SK-N-SH treated with all-trans-retinoic acid at 6 μM for 48 hours (cell line): ENCODE measurements at regions not wholly inside any gene's neighbourhood (a gene's known extent, or its start where the extent isn't known, plus 50 kb on each side); places are given as distances from the start of the nearest gene placed in this dataset.
"Not testable (repeated sequence)": the region's sequence is repeated elsewhere in the genome, so short reads cannot be mapped to it uniquely, and the experiment has no call there.

Source experiments
- ATAC-seq: fragments of 200-7000 bp; cut with Tn5 transposase; 3 replicates; pipeline ENCODE4 v1.9.1; 2020; ENCODE audit warnings: mild to moderate bottlenecking, moderate library complexity
- BACH2 ChIP-seq: fragments of 250-450 bp; sonication (Bioruptor Pico); IDR thresholded peaks from 2 replicates; pipeline ENCODE4 v1.9.0; 2021; ENCODE audit warnings: mild to moderate bottlenecking, borderline replicate concordance
- CSDC2 ChIP-seq: fragments of 250-450 bp; sonication (Bioruptor Pico); IDR thresholded peaks from 2 replicates; pipeline ENCODE4 v1.5.0; 2020; ENCODE audit warnings: mild to moderate bottlenecking, moderate library complexity
- GLIS3 ChIP-seq: fragments of 250-450 bp; sonication (Bioruptor Pico); IDR thresholded peaks from 2 replicates; pipeline ENCODE4 v1.5.0; 2020; ENCODE audit warnings: mild to moderate bottlenecking, moderate library complexity
- ISL1 ChIP-seq: fragments of 250-450 bp; sonication (Bioruptor Pico); IDR thresholded peaks from 2 replicates; pipeline ENCODE4 v2.1.2; 2022; ENCODE audit warnings: mild to moderate bottlenecking, moderate library complexity
- PPARA ChIP-seq: fragments of 250-450 bp; sonication (Bioruptor Pico); IDR thresholded peaks from 2 replicates; pipeline ENCODE4 v1.5.0; 2020; ENCODE audit warnings: mild to moderate bottlenecking, borderline replicate concordance
- RARB ChIP-seq: fragments of 250-450 bp; sonication (Bioruptor Pico); IDR thresholded peaks from 2 replicates; pipeline ENCODE4 v1.8.0; 2021; ENCODE audit warnings: mild to moderate bottlenecking, moderate library complexity
- TCF4 ChIP-seq: fragments of 250-450 bp; sonication (Bioruptor Pico); IDR thresholded peaks from 2 replicates; pipeline ENCODE4 v1.8.0; 2021; ENCODE audit warnings: mild to moderate bottlenecking, moderate library complexity, borderline replicate concordance
- TOX ChIP-seq: fragments of 250-450 bp; sonication (Bioruptor Pico); IDR thresholded peaks from 2 replicates; pipeline ENCODE4 v1.8.0; 2021; ENCODE audit warnings: mild to moderate bottlenecking, moderate library complexity, borderline replicate concordance
- ZC3H10 ChIP-seq: fragments of 250-450 bp; sonication (Bioruptor Pico); IDR thresholded peaks from 2 replicates; pipeline ENCODE4 v1.5.1; 2021; ENCODE audit warnings: mild to moderate bottlenecking, moderate library complexity
- ZFP3 ChIP-seq: fragments of 250-450 bp; sonication (Bioruptor Pico); IDR thresholded peaks from 2 replicates; pipeline ENCODE4 v1.5.0; 2020; ENCODE audit warnings: mild to moderate bottlenecking, moderate library complexity
- ZFP30 ChIP-seq: fragments of 450-650 bp; formaldehyde crosslinking; IDR thresholded peaks from 2 replicates; pipeline ENCODE4 v1.5.0; 2022; ENCODE audit warnings: mild to moderate bottlenecking, moderate library complexity
- ZNF565 ChIP-seq: fragments of 450-650 bp; formaldehyde crosslinking; conservative IDR thresholded peaks from 2 replicates; pipeline ENCODE4 v1.5.0; 2020; ENCODE audit warnings: low read depth, mild to moderate bottlenecking, moderate library complexity
- ZNF70 ChIP-seq: fragments of 450-650 bp; formaldehyde crosslinking; IDR thresholded peaks from 2 replicates; pipeline ENCODE4 v1.5.0; 2020; ENCODE audit warnings: mild to moderate bottlenecking, moderate library complexity
- ZNF8 ChIP-seq: fragments of 450-650 bp; formaldehyde crosslinking; IDR thresholded peaks from 2 replicates; pipeline ENCODE4 v1.5.0; 2020; ENCODE audit warnings: mild to moderate bottlenecking, moderate library complexity
- TF ChIP-seq, protein P1 (sequence below): fragments of 250-450 bp; sonication (Bioruptor Pico); IDR thresholded peaks from 2 replicates; pipeline ENCODE4 v1.8.0; 2020; ENCODE audit warnings: mild to moderate bottlenecking, moderate library complexity, borderline replicate concordance
- TF ChIP-seq, protein P2 (sequence below): fragments of 250-450 bp; sonication (Bioruptor Pico); IDR thresholded peaks from 2 replicates; pipeline ENCODE4 v1.5.0; 2020; ENCODE audit warnings: mild to moderate bottlenecking, moderate library complexity
- TF ChIP-seq, protein P3 (sequence below): fragments of 250-450 bp; sonication (Bioruptor Pico); IDR thresholded peaks from 2 replicates; pipeline ENCODE4 v1.5.1; 2021; ENCODE audit warnings: mild to moderate bottlenecking, moderate library complexity
- TF ChIP-seq, protein P4 (sequence below): fragments of 250-450 bp; sonication (Bioruptor Pico); IDR thresholded peaks from 2 replicates; pipeline ENCODE4 v1.8.0; 2021; ENCODE audit warnings: low read depth, mild to moderate bottlenecking, moderate library complexity, borderline replicate concordance
- TF ChIP-seq, protein P5 (sequence below): fragments of 250-450 bp; sonication (Bioruptor Pico); IDR thresholded peaks from 2 replicates; pipeline ENCODE4 v1.5.1; 2020; ENCODE audit warnings: low read depth, mild to moderate bottlenecking, moderate library complexity

DNA sequence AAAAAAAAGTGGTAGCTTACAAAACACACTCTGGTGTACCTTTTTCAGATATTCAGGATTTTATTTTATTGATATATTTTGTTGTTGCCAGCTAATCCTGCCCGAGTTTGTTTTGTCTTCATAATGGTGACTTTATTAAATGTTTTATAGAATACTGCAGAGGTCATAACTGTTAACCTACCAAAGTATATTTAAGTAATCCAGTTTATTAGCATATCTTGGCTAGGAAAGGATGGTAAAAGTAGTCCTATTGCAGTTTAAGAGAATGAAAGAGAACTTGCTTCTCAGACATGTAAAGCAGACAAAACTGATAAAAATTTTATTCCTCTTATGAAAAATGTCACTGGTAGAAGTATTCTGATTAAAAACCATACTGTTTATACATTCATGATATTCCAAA lies 59.2 kb upstream of the IGSF10 start:
- ATAC-seq = no peak
- TF ChIP-seq ZNF565 (CRISPR knock-in tag) (no peak), ZFP3 (CRISPR knock-in tag) (no peak), ZNF70 (CRISPR knock-in tag) (no peak), PPARA (CRISPR knock-in tag) (no peak), TCF4 (CRISPR knock-in tag) (no peak), BACH2 (CRISPR knock-in tag) (no peak), CSDC2 (CRISPR knock-in tag) (no peak), ISL1 (CRISPR knock-in tag) (no peak), GLIS3 (CRISPR knock-in tag) (no peak), ZFP30 (CRISPR knock-in tag) (no peak), RARB (CRISPR knock-in tag) (no peak), TOX (CRISPR knock-in tag) (no peak), ZC3H10 (CRISPR knock-in tag) (no peak), ZNF8 (CRISPR knock-in tag) (no peak)
- TF ChIP-seq, protein P1, sequence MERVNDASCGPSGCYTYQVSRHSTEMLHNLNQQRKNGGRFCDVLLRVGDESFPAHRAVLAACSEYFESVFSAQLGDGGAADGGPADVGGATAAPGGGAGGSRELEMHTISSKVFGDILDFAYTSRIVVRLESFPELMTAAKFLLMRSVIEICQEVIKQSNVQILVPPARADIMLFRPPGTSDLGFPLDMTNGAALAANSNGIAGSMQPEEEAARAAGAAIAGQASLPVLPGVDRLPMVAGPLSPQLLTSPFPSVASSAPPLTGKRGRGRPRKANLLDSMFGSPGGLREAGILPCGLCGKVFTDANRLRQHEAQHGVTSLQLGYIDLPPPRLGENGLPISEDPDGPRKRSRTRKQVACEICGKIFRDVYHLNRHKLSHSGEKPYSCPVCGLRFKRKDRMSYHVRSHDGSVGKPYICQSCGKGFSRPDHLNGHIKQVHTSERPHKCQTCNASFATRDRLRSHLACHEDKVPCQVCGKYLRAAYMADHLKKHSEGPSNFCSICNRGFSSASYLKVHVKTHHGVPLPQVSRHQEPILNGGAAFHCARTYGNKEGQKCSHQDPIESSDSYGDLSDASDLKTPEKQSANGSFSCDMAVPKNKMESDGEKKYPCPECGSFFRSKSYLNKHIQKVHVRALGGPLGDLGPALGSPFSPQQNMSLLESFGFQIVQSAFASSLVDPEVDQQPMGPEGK (CRISPR knock-in tag) = no peak
- TF ChIP-seq, protein P2, sequence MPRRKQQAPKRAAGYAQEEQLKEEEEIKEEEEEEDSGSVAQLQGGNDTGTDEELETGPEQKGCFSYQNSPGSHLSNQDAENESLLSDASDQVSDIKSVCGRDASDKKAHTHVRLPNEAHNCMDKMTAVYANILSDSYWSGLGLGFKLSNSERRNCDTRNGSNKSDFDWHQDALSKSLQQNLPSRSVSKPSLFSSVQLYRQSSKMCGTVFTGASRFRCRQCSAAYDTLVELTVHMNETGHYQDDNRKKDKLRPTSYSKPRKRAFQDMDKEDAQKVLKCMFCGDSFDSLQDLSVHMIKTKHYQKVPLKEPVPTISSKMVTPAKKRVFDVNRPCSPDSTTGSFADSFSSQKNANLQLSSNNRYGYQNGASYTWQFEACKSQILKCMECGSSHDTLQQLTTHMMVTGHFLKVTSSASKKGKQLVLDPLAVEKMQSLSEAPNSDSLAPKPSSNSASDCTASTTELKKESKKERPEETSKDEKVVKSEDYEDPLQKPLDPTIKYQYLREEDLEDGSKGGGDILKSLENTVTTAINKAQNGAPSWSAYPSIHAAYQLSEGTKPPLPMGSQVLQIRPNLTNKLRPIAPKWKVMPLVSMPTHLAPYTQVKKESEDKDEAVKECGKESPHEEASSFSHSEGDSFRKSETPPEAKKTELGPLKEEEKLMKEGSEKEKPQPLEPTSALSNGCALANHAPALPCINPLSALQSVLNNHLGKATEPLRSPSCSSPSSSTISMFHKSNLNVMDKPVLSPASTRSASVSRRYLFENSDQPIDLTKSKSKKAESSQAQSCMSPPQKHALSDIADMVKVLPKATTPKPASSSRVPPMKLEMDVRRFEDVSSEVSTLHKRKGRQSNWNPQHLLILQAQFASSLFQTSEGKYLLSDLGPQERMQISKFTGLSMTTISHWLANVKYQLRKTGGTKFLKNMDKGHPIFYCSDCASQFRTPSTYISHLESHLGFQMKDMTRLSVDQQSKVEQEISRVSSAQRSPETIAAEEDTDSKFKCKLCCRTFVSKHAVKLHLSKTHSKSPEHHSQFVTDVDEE (CRISPR knock-in tag) = no peak
- TF ChIP-seq, protein P3, sequence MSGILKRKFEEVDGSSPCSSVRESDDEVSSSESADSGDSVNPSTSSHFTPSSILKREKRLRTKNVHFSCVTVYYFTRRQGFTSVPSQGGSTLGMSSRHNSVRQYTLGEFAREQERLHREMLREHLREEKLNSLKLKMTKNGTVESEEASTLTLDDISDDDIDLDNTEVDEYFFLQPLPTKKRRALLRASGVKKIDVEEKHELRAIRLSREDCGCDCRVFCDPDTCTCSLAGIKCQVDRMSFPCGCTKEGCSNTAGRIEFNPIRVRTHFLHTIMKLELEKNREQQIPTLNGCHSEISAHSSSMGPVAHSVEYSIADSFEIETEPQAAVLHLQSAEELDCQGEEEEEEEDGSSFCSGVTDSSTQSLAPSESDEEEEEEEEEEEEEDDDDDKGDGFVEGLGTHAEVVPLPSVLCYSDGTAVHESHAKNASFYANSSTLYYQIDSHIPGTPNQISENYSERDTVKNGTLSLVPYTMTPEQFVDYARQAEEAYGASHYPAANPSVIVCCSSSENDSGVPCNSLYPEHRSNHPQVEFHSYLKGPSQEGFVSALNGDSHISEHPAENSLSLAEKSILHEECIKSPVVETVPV (CRISPR knock-in tag) = no peak
- TF ChIP-seq, protein P4, sequence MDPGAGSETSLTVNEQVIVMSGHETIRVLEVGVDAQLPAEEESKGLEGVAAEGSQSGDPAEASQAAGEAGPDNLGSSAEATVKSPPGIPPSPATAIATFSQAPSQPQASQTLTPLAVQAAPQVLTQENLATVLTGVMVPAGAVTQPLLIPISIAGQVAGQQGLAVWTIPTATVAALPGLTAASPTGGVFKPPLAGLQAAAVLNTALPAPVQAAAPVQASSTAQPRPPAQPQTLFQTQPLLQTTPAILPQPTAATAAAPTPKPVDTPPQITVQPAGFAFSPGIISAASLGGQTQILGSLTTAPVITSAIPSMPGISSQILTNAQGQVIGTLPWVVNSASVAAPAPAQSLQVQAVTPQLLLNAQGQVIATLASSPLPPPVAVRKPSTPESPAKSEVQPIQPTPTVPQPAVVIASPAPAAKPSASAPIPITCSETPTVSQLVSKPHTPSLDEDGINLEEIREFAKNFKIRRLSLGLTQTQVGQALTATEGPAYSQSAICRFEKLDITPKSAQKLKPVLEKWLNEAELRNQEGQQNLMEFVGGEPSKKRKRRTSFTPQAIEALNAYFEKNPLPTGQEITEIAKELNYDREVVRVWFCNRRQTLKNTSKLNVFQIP (CRISPR knock-in tag) = no peak
- TF ChIP-seq, protein P5, sequence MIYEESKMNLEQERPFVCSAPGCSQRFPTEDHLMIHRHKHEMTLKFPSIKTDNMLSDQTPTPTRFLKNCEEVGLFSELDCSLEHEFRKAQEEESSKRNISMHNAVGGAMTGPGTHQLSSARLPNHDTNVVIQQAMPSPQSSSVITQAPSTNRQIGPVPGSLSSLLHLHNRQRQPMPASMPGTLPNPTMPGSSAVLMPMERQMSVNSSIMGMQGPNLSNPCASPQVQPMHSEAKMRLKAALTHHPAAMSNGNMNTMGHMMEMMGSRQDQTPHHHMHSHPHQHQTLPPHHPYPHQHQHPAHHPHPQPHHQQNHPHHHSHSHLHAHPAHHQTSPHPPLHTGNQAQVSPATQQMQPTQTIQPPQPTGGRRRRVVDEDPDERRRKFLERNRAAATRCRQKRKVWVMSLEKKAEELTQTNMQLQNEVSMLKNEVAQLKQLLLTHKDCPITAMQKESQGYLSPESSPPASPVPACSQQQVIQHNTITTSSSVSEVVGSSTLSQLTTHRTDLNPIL = no peak

DNA sequence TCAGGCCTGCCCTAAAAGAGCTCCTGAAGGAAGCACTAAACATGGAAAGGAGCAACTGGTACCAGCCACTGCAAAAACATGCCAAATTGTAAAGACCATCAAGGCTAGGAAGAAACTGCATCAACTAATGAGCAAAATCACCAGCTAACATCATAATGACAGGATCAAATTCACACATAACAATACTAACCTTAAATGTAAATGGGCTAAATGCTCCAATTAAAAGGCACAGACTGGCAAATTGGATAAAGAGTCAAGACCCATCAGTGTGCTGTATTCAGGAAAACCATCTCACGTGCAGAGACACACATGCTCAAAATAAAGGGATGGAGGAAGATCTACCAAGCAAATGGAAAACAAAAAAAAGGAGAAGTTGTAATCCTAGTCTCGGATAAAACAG lies 50.6 kb upstream of the IGSF10 start:
- ATAC-seq = not testable (repeated sequence)
